ENCODE measurements at regions not wholly inside any gene's neighbourhood (a gene's known extent, or its start where the extent isn't known, plus 50 kb on each side); places are given as distances from the start of the nearest gene placed in this dataset.

DNA sequence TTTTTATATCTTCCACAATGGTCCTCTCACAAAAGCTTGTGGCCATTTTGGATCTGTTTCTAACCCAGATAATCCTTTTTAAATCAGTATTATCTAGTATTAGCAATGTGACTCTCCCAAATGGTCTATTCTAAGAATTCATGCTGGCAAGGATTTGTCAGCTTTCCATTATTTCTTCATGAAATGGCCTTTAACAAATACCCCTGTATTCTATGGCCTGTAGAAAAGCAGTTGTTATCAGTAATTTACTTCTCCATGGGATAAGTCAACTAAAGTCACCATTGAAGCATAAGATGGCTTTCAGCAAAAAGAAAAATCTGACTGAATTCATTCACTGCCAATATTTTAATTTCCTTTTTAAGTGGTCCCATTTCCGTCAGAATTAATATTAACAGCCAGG, 346.4 kb upstream of the FAM174A start:
- TF ChIP-seq, protein P1, sequence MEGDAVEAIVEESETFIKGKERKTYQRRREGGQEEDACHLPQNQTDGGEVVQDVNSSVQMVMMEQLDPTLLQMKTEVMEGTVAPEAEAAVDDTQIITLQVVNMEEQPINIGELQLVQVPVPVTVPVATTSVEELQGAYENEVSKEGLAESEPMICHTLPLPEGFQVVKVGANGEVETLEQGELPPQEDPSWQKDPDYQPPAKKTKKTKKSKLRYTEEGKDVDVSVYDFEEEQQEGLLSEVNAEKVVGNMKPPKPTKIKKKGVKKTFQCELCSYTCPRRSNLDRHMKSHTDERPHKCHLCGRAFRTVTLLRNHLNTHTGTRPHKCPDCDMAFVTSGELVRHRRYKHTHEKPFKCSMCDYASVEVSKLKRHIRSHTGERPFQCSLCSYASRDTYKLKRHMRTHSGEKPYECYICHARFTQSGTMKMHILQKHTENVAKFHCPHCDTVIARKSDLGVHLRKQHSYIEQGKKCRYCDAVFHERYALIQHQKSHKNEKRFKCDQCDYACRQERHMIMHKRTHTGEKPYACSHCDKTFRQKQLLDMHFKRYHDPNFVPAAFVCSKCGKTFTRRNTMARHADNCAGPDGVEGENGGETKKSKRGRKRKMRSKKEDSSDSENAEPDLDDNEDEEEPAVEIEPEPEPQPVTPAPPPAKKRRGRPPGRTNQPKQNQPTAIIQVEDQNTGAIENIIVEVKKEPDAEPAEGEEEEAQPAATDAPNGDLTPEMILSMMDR (conservative IDR thresholded peaks at IDR 0.05; ENCODE audit: low read depth, low read length) = no peak
- no peak for TF ChIP-seq EZH2 (IDR thresholded peaks at IDR 0.05; ENCODE audit: low read length, unreplicated experiment)
- TF ChIP-seq EZH2phosphoT487 (IDR thresholded peaks at IDR 0.05; ENCODE audit: borderline replicate concordance, low read length) = no peak

Data from PC-3 (cell line).